K562 (cell line): ENCODE measurements at regions not wholly inside any gene's neighbourhood (a gene's known extent, or its start where the extent isn't known, plus 50 kb on each side); places are given as distances from the start of the nearest gene placed in this dataset.

Source experiments
- ATAC-seq: fragments of 200-7000 bp; cut with Tn5 transposase; 3 replicates; pipeline ENCODE4 v1.9.1; 2020; ENCODE audit warnings: moderate library complexity
- BruUV-seq: library from RNA; stranded (reverse); fragments of 400-500 nt; replicated peaks from 2 replicates; lab custom pipeline; 2021; lab: Mats Ljungman, UMichigan
- CTCF ChIA-PET: fragments of 300-600 bp; formaldehyde crosslinking; extraction: SDS; loops from one replicate; lab custom pipeline; 2021; ENCODE audit warnings: low intra/inter-chr PET ratio; lab: Yijun Ruan, JAX
- POLR2A ChIA-PET: fragments of 300-600, 350-650 bp; sonication (Branson Sonifier 250); formaldehyde crosslinking; extraction: SDS; loops from one replicate; lab custom pipeline; 2021; ENCODE audit warnings: antibody characterized with exemption, inconsistent platforms; lab: Yijun Ruan, JAX
- DNase-seq, 4 experiments: peaks; one replicate each; pipeline versions ENCODE4 v3.0.0 to v3.0.0-alpha.2; 2011 to 2018; ENCODE audit warnings: low spot score in 3 of 4, mixed read lengths in 3 of 4; ENCODE audit errors: extremely low read depth in 1 of 4
- FAIRE-seq: peaks from 2 replicates; lab custom pipeline; 2011; peaks lifted over from hg19 to GRCh38; lab: Jason Lieb, UNC
- H2AFZ ChIP-seq: 2 replicates; pipeline ENCODE4 v1.6.0; 2011; ENCODE audit warnings: low read depth, low read length, control low read depth, inconsistent platforms
- H3K27ac ChIP-seq: fragments of 200-600 bp; 3 replicates; pipeline ENCODE4 v1.8.0; 2011; ENCODE audit warnings: low read depth, mild to moderate bottlenecking, control low read depth, inconsistent platforms, low read length, moderate library complexity, mixed read lengths; ENCODE audit errors: extremely low read depth
- H3K27me3 ChIP-seq, 2 experiments: fragments of 300-600 bp in 1 of 2; 2 replicates in 1 of 2; 3 replicates in 1 of 2; pipeline versions ENCODE4 v1.6.0 to v1.8.0; 2011; ENCODE audit warnings: inconsistent platforms in 2 of 2, low read length in 2 of 2, mild to moderate bottlenecking in 1 of 2, mixed read lengths in 1 of 2, moderate library complexity in 1 of 2; ENCODE audit not compliant: control insufficient read depth in 2 of 2, insufficient read depth in 2 of 2
- H3K36me3 ChIP-seq: fragments of 300-600 bp; 3 replicates; pipeline ENCODE4 v1.8.0; 2011; ENCODE audit warnings: mild to moderate bottlenecking, low read length, inconsistent platforms; ENCODE audit not compliant: control insufficient read depth, insufficient read depth
- H3K4me1 ChIP-seq, 2 experiments: fragments of 200-600 bp in 1 of 2; replicated peaks in 1 of 2; 2 replicates in 1 of 2; 3 replicates in 1 of 2; pipeline versions ENCODE4 v1.5.1 to v1.8.0; 2011; ENCODE audit warnings: inconsistent platforms in 2 of 2, low read length in 2 of 2, mild to moderate bottlenecking in 1 of 2, mixed read lengths in 1 of 2, moderate library complexity in 1 of 2; ENCODE audit not compliant: control insufficient read depth in 2 of 2, insufficient read depth in 2 of 2
- H3K4me2 ChIP-seq: 2 replicates; pipeline ENCODE4 v1.6.1; 2011; ENCODE audit warnings: low read length, control low read depth, inconsistent platforms, mixed read lengths; ENCODE audit not compliant: insufficient read depth
- H3K4me3 ChIP-seq: fragments of 200-600 bp; sonication (generic), shearing (Covaris generic); 2 replicates; pipeline ENCODE4 v1.5.1; 2016; ENCODE audit warnings: control low read depth, inconsistent platforms
- H3K79me2 ChIP-seq: fragments of 200-600 bp; 3 replicates; pipeline ENCODE4 v1.8.0; 2011; ENCODE audit warnings: low read length, inconsistent platforms; ENCODE audit not compliant: control insufficient read depth, insufficient read depth
- H3K9ac ChIP-seq, 2 experiments: 2 replicates each; pipeline versions ENCODE4 v1.6.0 to v1.6.1; 2011; ENCODE audit warnings: low read depth in 2 of 2, low read length in 2 of 2, control low read depth in 1 of 2, inconsistent platforms in 1 of 2, mild to moderate bottlenecking in 1 of 2, mixed read lengths in 1 of 2; ENCODE audit not compliant: insufficient read depth in 1 of 2
- H3K9me1 ChIP-seq: one replicate; pipeline ENCODE4 v1.6.0; 2011; ENCODE audit warnings: inconsistent platforms, mild to moderate bottlenecking, low read length, moderate library complexity; ENCODE audit not compliant: control insufficient read depth, insufficient read depth
- H3K9me3 ChIP-seq: replicated peaks from 2 replicates; pipeline ENCODE4 v1.5.1; 2011; ENCODE audit warnings: low read depth, low read length, inconsistent platforms; ENCODE audit not compliant: control insufficient read depth, insufficient read depth
- H4K20me1 ChIP-seq: replicated peaks from 2 replicates; pipeline ENCODE4 v1.6.1; 2011; ENCODE audit warnings: low read length, inconsistent platforms, mixed read lengths; ENCODE audit not compliant: control insufficient read depth, insufficient read depth
- CGGBP1 ChIP-seq: fragments of 250-450 bp; sonication (Bioruptor Pico); IDR thresholded peaks from 2 replicates; pipeline ENCODE4 v1.9.0; 2021; ENCODE audit warnings: mild to moderate bottlenecking
- KDM4B ChIP-seq, 2 experiments: fragments of 450-650 bp in 1 of 2; sonication (generic) in 1 of 2; IDR thresholded peaks; 2 replicates each; pipeline ENCODE4 v1.6.1; 2016 to 2017; ENCODE audit warnings: borderline replicate concordance in 2 of 2, antibody characterized with exemption in 1 of 2, low read depth in 1 of 2, mild to moderate bottlenecking in 1 of 2
- MAZ ChIP-seq, 2 experiments: fragments of 450-650 bp in 1 of 2; sonication (generic) in 1 of 2; formaldehyde crosslinking; IDR thresholded peaks in 1 of 2; conservative IDR thresholded peaks in 1 of 2; 2 replicates each; pipeline versions ENCODE4 v1.4.0 to v1.5.0; 2020; ENCODE audit warnings: mild to moderate bottlenecking in 1 of 2, missing genetic modification reagents in 1 of 2
- MXD1 ChIP-seq: fragments of 250-450 bp; sonication (Bioruptor Pico); IDR thresholded peaks from 2 replicates; pipeline ENCODE4 v1.8.0; 2021; ENCODE audit warnings: borderline replicate concordance, mild to moderate bottlenecking, moderate library complexity; ENCODE audit not compliant: poor library complexity, severe bottlenecking
- NFE2L1 ChIP-seq: fragments of 450-650 bp; IDR thresholded peaks from 2 replicates; pipeline ENCODE4 v1.6.1; 2016; ENCODE audit warnings: missing genetic modification characterization, low read depth, mild to moderate bottlenecking, missing compliant biosample characterization, moderate library complexity, borderline replicate concordance
- PYGO2 ChIP-seq: fragments of 450-650 bp; IDR thresholded peaks from 2 replicates; pipeline ENCODE4 v1.6.1; 2016; ENCODE audit warnings: mild to moderate bottlenecking, missing genetic modification characterization, moderate library complexity, missing compliant biosample characterization
- RBM14 ChIP-seq: fragments of 200-400 bp; formaldehyde crosslinking; IDR thresholded peaks from 2 replicates; pipeline ENCODE4 v1.6.1; 2018; ENCODE audit warnings: low read depth, mild to moderate bottlenecking, low read length, moderate library complexity, borderline replicate concordance; ENCODE audit not compliant: insufficient read depth
- RCOR1 ChIP-seq, 2 experiments: IDR thresholded peaks; 2 replicates each; pipeline ENCODE4 v1.6.1; 2012; ENCODE audit warnings: low read depth in 2 of 2, low read length in 2 of 2, borderline replicate concordance in 1 of 2, improper control_type of control experiment in 1 of 2
- RFX5 ChIP-seq: IDR thresholded peaks from 2 replicates; pipeline ENCODE4 v1.6.1; 2011; ENCODE audit warnings: low read depth, mild to moderate bottlenecking, improper control_type of control experiment, low read length
- SNRNP70 ChIP-seq: fragments of 200-400 bp; formaldehyde crosslinking; optimal IDR thresholded peaks from 2 replicates; pipeline ENCODE3; 2017; ENCODE audit warnings: low read depth, low read length
- ZBTB17 ChIP-seq: fragments of 450-650 bp; formaldehyde crosslinking; IDR thresholded peaks from 2 replicates; pipeline ENCODE4 v1.4.0; 2020; ENCODE audit warnings: mild to moderate bottlenecking
- ZNF146 ChIP-seq: IDR thresholded peaks from one replicate; pipeline ENCODE4 v1.6.1; 2018; ENCODE audit warnings: missing compliant biosample characterization; ENCODE audit not compliant: unreplicated experiment
- ZNF384 ChIP-seq: IDR thresholded peaks from 2 replicates; pipeline ENCODE4 v1.6.1; 2012; ENCODE audit warnings: low read depth, low read length, improper control_type of control experiment
- ZNF398 ChIP-seq: fragments of 250-450 bp; sonication (Bioruptor Pico); IDR thresholded peaks from 2 replicates; pipeline ENCODE4 v1.8.0; 2021; ENCODE audit warnings: moderate library complexity, mild to moderate bottlenecking, inconsistent platforms
- ZNF699 ChIP-seq: fragments of 250-450 bp; sonication (Bioruptor Pico); IDR thresholded peaks from 2 replicates; pipeline ENCODE4 v1.8.0; 2021; ENCODE audit warnings: mild to moderate bottlenecking, moderate library complexity; ENCODE audit not compliant: insufficient replicate concordance
- whole genome bisulfite sequencing: fragments of 100-300 bp; shearing (Covaris generic); methylation state at CpG from one replicate; pipeline ENCODE4 v1.1.6; 2016; ENCODE audit warnings: low coverage, mixed read lengths; ENCODE audit not compliant: insufficient coverage; ENCODE audit errors: missing lambda C conversion rate; 5-methylcytosine and 5-hydroxymethylcytosine counted together
- in situ Hi-C: fragments of 300-500 bp; cut with MboI; formaldehyde crosslinking; loops from 4 replicates; pipeline ENCODE4 v1.15.0; 2018; ENCODE audit warnings: inconsistent platforms, mixed read lengths
- intact Hi-C: fragments of 100-400 bp; cut with micrococcal nuclease; formaldehyde crosslinking; loops from 2 replicates; pipeline ENCODE4 v1.14.2; 2022

- no peak overlapping the region for H2AFZ ChIP-seq
- no peak for DNase-seq
- FAIRE-seq: peak; percentile 46
- H3K36me3 ChIP-seq: no peaks in the 10 kb centered on the region
- H3K79me2 ChIP-seq: no peaks in the 10 kb centered on the region; the same call in 2 of the 3 replicates
- H4K20me1 ChIP-seq: no peaks in the 10 kb centered on the region
- POLR2A ChIA-PET: no interaction called here
- TF ChIP-seq ZNF699: no peak
- no peak for TF ChIP-seq RFX5
- no peak for TF ChIP-seq ZNF384
- TF ChIP-seq ZBTB17 (CRISPR knock-in tag): no peak
- TF ChIP-seq NFE2L1 (tag): no peak
- no peak for TF ChIP-seq SNRNP70
- TF ChIP-seq ZNF398: no peak
- TF ChIP-seq MXD1 (CRISPR knock-in tag): no peak
- TF ChIP-seq ZNF146 (CRISPR knock-in tag): no peak
- TF ChIP-seq RCOR1 (IDR thresholded peaks at IDR 0.05; ENCODE audit: borderline replicate concordance in 1 of 2, low read depth in 2 of 2, low read length in 2 of 2): no peak
- TF ChIP-seq CGGBP1: no peak
- TF ChIP-seq KDM4B (IDR thresholded peaks at IDR 0.05; ENCODE audit: borderline replicate concordance in 2 of 2, low read depth in 1 of 2): no peak
- no peak for TF ChIP-seq MAZ (CRISPR knock-in tag; conservative IDR thresholded peaks at IDR 0.05 in 1 of 2, IDR thresholded peaks at IDR 0.05 in 1 of 2)
- no peak for TF ChIP-seq RBM14
- TF ChIP-seq PYGO2 (tag): no peak
- H3K9me3 ChIP-seq: no peaks in the 10 kb centered on the region
- H3K9ac ChIP-seq: no peak overlapping the region
- intact Hi-C loops (no loop called here), in situ Hi-C loops (no loop called here)
- H3K4me3 ChIP-seq: no peak overlapping the region
- no peak for ATAC-seq
- no peak overlapping the region for H3K4me2 ChIP-seq
- H3K27ac ChIP-seq: no peak overlapping the region
- no TSS peak for BruUV-seq
- WGBS: 82% methylated on average over 6 of the region's 6 CpGs
- no peaks in the 10 kb centered on the region for H3K27me3 ChIP-seq
- no peaks in the 10 kb centered on the region for H3K9me1 ChIP-seq
- H3K4me1 ChIP-seq: no peaks in the 10 kb centered on the region
- CTCF ChIA-PET: no interaction called here
Measured at GRCh38 chr13:50235604-50236342, 220.5 kb downstream of the KCNRG start.
